ENCODE measurements at regions not wholly inside any gene's neighbourhood (a gene's known extent, or its start where the extent isn't known, plus 50 kb on each side); places are given as distances from the start of the nearest gene placed in this dataset.
"Not testable (repeated sequence)": the region's sequence is repeated elsewhere in the genome, so short reads cannot be mapped to it uniquely, and the experiment has no call there.

DNA sequence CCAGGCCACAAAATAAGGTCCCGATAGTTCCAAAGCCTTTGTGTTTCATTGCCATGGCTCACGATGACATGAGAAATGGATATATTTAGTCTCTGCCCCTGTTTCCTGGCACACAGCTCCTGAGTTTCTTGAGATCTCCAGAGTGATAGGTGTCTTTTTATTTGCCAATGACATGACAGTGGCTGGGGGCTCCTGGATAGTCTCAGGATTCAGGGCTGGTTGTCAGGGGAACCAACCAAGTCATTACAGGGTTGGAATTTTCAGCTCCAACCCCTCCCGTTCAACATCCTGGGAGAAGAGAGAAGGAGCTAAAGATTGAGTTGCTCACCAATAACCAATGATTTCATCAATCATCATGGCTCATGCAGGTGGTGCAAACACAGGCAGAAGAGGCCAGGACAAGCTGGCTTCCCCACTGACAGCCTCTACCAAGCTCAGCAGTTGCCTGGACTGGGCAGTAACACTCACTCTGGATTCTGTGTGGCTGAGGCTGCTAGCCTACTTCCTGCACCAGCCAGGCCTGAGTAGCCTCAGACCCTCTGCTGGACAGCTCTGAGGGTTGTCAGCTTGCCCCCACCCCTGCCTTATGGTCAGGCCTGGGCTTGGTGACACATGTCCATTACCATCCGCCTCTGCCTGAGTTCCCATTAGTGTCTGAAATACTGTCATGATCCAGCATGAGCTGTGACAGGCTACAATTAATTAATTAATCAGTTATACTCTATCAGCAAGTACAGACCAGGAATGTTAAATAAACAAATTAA, 534.4 kb upstream of the CDH5 start:
- no peak for DNase-seq

DNA sequence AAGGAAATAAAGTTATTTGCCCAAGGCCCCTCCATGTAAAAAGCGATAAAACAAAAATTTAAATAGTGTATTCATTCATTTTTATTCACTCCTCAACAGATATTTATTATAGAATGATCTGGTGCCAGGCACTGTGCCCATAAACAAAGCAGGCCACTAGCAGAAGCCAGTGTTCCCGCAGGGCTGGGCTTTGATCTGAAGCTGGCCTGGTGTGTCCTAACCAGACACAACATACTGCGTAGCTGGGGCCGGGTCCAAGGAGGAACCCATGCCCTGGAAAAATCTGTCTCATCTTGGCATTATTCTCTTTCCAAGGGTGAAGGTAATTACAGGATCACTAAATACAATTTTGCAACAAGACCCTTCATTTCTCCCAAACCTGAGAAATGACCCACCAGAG, 537.4 kb upstream of the CDH5 start:
- DNase-seq: no peak

DNA sequence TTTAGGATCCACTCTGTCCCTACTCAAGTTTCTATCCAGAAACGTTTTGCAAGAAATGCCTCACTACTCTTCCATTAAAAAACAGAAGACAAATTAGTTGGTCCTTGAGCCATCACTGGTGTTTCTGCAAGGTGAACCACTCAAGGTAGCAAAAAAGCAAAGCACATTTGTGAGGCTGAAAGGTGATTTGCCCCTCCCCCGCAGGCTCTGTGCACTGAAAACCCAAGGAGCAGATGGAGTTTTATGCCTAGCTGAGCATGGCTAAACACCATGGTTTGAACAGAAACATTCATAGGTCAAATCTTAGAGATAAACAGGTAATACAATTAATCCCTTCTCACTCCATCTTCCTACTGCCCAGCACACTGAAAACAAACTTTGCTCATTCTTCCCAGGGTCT, 538.2 kb upstream of the CDH5 start:
- DNase-seq: no peak

DNA sequence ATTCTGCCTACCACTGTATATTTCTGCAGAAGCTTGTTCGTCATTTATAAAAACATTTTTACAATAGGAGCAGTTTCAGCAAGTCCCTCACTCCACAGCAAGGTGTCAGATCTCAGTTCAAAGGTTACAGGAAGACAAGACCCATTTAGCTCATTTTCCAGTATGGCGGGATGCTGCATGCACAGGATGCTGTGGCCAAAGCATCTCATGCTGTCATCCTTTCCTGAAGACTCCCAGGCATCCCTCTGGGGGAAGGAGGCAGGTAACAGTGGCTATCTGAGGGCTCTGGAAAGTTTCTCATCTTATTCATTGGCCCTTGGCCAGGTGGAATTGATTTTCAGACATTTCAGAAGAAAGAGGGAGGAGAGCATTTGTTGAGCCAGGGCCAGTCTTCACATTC, 539.3 kb upstream of the CDH5 start:
- no peak for DNase-seq

DNA sequence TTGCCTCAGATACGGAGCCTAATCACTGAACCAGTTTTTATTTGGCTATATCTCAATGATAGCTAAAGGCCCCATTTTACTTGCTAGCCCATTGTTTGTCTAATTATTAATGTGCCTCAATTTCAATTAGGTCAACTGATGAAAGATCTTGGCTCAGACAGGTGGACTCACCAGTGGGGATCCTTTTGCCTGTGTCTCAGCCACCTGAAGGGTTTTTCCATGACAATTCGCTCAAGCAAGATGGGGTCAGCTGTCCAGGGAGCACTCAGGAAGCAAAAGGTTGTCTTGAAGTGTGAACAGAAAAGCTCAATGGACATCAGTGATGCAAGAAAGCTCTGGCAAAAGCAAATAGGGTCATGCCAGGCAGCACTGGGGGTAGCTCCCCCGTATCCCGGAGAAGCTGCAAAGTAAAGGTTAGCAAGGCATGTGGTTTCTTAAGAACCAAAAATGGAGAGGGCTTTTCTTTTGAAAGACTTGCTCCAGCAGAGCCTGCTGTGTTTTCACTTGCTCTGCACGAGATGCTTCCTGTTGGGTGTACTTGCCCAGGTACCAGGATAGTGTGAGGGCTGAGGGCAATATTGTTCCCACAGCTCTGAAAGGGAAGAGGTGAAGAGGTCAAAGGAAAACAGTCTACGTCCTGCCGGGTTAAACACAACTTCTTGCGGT, 541.2 kb upstream of the CDH5 start:
- DNase-seq: no peak

DNA sequence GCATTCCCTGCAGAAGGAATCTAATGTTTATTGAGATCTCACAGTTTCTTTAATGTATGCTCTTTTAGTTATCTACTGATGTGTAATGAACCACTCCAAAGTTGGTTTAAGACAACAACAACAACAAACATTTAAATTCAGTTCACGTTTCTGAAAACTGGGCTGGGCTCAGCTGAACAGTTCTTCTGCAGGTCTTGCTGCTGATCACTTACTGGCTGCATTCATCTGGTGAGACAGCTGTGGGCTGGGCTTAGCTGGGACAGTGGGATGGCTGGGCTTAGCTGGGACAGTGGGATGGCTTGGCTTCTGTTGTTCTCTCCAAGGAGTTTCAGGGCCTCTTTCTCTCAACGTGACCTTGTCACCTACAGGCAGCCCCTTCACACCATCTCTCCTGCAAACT, 544.3 kb upstream of the CDH5 start:
- DNase-seq: no peak

DNA sequence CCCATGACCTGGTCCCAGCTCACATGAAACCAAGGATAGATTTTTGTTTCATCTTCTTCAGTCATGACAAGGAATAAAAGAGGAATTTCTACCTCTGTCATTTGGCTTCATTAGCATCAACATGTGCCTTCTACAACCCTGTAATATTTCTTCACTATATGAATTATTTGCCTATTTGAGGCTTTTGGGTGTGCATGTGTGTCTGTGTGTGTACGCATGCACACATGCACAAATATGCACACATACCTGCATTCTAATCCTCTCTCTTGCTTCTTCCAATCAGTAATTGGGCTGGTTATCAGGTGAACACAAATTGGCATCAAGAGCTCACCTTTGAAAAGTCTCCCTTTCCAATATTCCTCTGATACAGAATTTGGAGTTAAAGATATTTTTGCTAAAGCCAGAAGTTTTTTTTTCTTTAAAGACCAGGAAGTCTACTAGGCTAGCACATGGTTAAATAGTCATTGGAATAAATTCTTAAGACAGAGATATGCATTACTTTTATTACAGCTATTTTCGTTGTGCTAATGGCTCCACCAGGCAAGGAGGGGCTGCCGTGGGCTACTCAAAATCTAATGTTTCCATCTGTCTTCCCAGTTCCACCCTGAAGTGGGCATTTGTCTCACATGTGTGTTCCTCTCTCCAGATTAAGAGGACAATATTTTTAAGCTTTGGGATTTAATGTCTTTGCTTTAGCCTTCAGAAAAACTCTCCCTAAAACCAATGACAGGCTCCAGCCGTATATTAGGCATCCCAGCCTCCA, 547.2 kb upstream of the CDH5 start:
- DNase-seq: no peak

DNA sequence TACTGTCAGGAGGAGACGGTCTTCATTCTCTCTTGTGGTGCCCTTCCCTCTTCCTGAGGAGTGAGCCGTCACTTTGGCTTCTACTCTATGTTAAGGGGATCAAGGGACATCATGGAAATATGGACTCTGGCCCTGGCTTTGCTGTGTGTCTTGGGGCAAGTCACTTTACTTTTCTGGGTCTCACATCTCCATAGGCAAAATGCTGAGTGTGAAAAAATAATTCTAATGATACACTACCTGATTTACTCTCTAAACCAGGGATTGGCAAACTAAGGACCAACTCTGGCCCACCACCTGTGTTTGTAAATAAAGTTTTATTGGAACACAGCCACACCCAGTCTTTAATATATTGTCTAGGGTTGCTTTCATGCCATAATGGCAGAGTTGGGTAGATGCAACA, 548.7 kb upstream of the CDH5 start:
- no peak for DNase-seq

DNA sequence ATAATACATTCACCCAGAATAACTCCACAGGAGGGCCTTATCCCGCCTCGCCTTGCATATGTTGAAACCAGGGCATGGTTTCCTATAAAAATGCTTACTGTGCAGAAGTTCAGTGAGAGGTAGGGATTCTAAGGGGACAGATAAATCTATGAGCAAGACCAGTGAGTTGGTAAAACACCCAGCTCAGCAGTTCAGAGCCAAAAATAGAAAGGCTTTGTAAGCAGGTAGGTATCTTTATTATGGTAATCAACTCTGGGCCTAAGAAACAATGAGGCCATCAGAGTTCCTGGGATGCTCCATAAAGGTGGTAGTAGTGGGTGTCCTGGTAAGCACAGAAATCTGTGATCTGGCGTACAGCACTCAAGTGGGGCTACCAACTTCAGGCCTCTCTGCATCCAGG, 549.4 kb upstream of the CDH5 start:
- DNase-seq: no peak

DNA sequence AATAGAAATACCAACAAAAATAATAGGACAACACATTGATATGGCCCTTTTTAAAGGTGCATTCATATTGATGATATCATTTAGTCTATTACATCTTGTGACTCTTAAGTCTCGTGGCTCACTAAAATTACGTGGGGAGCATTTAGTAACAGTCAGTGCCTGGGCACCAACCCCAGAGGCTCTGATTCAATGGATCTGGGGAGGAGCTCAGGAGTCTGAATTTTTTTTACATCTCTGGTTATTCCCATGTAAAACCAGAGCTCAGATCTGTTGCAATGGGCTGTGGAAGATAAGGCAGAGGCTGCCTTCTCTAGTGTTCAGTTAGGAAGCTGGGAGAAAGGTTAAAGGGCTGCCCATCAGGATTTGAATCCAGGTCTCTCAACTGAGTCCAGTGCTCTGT, 549.9 kb upstream of the CDH5 start:
- no peak for DNase-seq

DNA sequence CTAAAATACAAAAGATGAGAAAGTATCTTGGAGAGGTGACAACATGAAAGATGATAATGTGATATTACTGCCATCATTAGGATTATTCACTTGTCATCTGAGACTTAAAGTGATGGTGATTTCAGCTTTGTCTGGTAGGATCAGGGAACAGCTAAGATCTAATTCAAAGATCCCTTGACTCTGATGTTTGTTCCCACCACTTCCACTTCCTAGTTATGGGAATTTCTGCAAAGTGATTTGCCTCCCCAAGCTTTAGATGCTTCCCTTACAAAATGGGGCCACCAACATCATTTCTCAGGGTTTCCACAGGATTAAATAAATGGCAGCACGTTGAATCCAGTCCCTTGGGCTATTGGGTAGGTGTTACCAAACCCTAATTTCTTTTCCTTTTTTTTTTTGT, 550.8 kb upstream of the CDH5 start:
- no peak for DNase-seq

DNA sequence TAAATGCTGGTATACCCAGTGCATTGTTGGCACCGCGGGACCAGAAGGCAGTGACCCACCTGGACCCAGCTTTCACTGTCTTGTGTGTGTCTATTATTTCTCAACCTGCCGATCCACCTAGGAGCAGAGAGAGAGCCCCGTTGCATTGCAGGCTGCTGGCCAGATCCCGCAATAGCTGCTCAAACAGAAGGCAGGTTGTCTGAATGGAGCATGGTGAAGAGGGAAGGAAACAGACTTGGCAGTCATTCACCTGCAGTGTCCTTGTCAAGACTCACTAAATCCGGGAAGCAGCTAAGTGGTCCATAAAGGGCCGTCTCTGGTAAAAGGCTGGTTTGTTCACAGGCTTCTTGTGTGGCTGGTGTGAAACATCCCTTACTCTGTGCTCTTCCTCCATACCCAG, 552.6 kb upstream of the CDH5 start:
- not testable (repeated sequence) for DNase-seq

DNA sequence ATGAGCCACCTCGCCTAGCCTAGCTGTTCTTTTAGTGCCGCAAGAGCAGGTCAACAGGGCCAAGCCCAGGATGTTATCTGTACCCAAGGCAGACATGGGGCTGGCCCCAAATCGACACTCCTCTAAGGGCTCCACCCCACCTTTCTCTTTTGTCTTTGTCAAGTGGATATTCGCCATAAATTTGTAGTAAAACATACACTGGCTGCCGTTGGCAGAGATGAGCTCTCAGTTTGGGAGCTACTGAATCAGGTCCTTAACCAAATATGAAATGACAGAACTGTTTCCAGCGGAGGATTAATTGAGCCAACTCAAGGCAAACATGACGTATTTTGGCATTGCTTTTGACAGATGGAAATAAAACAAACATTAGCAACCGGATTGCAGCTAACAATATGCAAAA, 556.9 kb upstream of the CDH5 start:
- no peak for DNase-seq

DNA sequence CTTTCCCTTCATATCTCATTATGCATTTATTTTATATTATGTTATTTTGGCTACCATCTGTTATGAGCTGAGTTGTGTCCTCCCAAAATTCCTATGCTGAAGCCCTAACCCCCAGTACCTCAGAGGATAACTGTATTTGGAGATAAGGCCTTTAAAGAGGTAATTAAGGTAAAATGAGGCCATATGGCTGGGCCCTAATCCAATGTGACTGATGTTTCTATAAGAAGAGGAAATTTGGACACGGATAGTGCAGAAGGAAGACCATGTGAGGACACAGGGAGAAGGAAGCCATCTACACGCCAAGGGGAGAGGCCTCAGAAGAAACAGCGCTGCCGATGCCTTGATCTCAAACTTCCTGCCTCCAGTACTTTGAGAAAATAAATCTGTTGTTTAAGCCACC, 557.7 kb upstream of the CDH5 start:
- DNase-seq: no peak

DNA sequence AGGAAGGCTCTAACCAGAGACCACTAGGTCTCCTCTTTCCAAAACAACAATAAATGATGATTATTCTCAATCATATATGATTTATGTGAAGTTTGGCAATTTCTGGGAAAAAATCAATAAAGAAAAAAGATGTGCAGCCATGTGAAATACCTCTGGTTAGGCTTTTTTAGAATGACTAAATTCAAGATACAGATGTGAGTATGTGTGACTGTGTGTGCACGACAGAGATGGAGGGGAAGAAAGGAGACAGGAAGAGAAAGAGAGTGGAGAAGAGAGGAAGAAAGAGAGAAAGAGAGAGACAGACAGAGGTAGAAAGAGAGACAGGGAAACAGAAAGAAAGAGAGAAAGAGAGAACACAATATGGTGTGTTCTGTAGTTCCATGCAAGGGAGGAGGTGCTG, 558.6 kb upstream of the CDH5 start:
- no peak for DNase-seq

DNA sequence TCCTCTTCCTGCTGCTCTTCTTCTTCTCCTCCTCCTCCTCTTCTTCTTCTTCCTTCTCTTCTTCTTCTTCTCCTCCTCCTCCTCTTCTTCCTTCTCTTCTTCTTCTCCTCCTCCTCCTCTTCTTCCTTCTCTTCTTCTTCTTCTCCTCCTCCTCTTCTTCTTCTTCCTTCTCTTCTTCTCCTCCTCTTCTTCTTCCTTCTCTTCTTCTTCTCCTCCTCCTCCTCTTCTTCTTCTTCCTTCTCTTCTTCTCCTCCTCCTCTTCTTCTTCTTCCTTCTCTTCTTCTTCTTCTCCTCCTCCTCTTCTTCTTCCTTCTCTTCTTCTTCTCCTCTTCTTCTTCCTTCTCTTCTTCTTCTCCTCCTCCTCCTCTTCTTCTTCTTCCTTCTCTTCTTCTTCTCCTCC, 560.8 kb upstream of the CDH5 start:
- not testable (repeated sequence) for DNase-seq

DNA sequence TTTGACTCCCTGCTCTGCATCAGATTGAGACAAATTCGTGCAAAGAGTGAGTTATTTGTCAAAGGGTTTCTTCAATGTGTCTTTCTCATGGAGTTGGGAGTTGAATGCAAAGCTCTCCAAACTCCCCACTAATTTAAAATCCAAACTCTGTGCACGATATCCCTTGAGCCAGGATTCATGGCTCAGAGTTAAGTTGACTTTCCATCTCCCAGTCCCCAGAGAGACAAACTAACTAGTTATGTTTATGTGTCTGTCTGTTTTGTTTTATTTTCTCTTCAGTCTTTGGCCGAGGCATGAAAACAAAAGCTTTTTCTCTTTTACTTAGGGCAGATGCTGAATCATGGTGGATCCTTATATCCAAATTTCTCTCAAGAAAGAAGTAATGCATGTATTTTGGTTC, 570.0 kb upstream of the CDH5 start:
- DNase-seq: no peak

DNA sequence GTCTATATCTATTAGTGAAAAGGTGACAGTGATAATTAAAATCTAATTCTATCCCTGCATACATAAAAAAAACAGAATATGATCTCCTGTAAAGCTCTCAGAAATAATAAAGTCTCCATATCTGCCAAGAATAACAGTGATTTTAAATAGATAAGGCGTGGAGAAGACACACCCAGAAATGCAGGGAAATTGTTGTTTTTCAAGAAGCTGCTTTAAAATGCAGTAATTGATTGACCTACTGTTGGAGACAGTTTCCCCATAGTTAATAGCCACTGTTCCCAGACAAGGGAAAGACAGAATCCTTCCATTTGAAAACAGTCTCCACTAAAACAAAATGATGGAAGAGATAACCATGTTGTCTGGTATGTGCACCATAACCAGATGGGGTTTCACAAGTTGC, 571.5 kb upstream of the CDH5 start:
- no peak for DNase-seq

DNA sequence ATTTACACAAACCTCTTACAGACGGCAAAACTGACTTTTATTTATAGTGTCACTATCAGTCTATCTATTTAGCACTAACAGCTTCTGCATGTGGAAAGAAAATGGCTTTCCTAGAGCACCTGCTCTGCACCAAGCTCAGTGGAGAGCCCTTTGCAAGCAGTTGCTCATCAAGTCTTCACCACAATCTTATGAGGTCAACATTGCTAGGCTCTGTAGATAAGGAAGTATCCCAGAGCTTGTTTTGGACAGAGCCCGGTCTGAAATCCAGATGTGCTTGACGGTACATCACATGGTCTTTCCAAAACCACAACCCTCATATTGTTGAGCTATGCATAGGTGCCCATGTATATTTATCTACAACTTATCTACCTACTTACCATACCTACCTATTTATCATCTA, 572.7 kb upstream of the CDH5 start:
- no peak for DNase-seq

DNA sequence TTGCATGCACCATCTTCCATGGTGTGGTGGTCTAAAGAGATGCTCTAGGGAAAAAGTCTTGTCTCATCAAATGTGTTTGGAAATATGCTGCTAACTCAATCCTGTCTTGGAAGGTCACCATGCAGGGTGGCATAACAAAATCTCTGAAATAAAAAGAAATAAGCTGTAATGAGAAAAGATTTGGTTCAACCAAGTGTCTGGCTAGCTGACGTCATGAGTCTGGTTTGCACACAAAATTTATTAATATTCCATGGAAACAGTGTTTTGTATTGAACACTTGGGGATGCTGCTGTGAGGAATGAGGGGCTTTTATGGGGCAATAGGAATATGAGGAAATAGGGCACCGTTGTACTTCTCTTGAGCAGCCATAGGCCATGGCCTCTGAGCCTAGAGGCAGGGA, 575.7 kb upstream of the CDH5 start:
- no peak for DNase-seq

DNA sequence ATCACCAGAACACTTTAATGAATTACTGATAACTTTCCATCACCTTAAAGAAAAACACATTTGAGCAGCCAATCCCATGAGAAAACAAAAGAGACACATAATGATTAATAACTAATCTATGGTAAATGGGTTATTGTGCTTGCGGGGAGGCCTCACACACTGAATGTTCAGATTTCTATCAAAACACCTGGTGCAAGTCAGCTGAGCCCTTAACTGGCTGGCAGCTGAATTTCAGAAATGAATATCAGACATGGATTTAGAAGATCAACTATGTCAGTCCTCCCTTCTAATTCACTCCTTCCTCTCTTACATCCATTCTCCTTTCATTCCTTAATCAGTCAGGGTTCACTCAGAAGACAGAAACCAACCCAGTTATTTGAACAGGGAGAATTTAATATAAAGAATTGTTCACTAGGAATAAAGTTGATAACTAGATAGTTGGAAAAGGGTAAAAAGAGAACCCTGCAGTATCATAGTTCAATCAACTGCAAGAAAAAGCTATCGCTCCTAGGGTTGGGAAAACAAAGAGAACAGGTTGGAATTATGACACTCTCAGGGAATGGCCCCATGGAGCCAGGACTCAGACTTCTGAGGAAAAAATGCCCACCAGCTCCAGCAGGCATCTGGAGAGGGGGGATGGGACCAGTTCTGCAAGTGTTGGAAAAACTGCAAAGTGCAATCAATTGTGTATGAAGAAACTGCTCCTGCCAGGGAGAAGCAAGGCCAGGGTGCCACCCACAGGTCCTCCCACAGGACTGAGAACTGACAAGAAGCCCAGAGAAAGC, 577.1 kb upstream of the CDH5 start:
- no peak for DNase-seq

DNA sequence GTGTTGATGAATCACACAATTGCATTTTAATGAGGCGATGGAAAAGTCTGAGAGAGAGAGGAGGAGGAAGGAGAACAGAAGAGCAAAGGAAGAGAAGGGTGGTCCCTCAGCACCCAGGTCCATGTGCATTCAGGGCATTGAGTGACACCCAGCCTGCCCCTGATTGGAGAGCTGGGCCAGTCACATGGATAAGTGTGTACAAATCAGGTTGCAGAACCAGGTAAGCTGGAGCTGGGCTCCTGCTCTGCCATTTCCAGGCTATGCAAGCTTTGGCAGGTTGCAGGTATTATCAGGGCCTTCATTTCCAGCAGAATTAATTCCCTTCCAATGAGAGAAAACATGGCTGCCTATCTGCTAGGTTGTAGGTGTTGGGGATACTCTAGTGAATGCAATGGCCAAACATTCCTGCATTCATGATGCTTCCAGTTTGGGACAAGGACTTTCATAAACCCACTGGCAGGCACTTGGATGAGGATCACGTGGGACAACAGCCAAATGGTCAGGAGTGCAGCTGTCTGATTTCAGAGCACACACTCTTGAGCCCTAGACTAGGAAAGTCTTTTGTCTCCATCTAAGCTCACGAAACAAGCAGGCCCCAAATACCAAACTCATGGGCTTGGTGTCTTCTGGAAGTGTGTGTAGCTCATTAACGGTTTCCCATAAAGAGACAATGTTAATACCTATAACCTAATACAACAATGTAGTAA, 577.9 kb upstream of the CDH5 start:
- DNase-seq: no peak

DNA sequence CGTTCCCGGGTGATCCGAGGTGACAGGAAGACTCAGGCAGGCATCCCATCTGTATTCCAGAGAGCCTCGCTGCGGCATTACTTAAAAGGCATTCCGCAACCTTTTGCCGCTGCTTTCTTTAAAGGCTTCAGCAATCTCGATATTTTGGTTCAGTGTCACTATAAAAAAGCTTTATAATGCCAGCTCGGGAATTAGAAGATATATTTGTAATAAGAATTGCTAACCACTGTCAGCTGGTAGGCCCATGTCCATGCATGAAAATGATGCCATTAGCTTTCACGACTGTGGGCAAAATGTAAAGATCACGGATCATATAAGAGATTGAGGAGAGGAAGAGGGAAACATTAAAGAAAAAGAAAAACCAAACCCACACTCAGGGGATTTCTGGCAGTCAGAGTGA, 578.6 kb upstream of the CDH5 start:
- no peak for DNase-seq
